Pancreas (tissue), 10 donors: ENCODE measurements at regions not wholly inside any gene's neighbourhood (a gene's known extent, or its start where the extent isn't known, plus 50 kb on each side); places are given as distances from the start of the nearest gene placed in this dataset.

Experiments
- ATAC-seq, 4 donors: fragments of 200-7000 bp; cut with Tn5 transposase; one replicate each; pipeline versions ENCODE4 v1.8.0 to v1.9.1; 2020; ENCODE audit warnings: mild to moderate bottlenecking in 4 of 4, moderate library complexity in 4 of 4
- DNase-seq, 6 donors: peaks; one replicate each; pipeline ENCODE4 v3.0.0-alpha.2; 2020
- FAIRE-seq: peaks from 2 replicates; lab custom pipeline; 2012; peaks lifted over from hg19 to GRCh38; lab: Jason Lieb, UNC
- H3K27ac ChIP-seq, 4 donors: fragments of 200-600 bp; sonication (generic); 1 replicate in 3 of 4; 2 replicates in 1 of 4; pipeline versions ENCODE4 v1.5.0 to v1.8.0; 2020
- H3K27me3 ChIP-seq, 4 donors: fragments of 200-600 bp; one replicate each; pipeline ENCODE4 v1.8.0; 2021
- H3K36me3 ChIP-seq, 3 donors: fragments of 200-600 bp; sonication (generic) in 1 of 3; one replicate each; pipeline versions ENCODE4 v1.5.0 to v1.8.0; 2020 to 2021
- H3K4me1 ChIP-seq, 3 donors: fragments of 200-600 bp; one replicate each; pipeline ENCODE4 v1.8.0; 2021
- H3K4me3 ChIP-seq, 4 donors: fragments of 200-600 bp; sonication (generic) in 2 of 4; one replicate each; pipeline versions ENCODE4 v1.5.0 to v1.8.0; 2020 to 2021
- H3K9me3 ChIP-seq, 4 donors: fragments of 200-600 bp; one replicate each; pipeline ENCODE4 v1.8.0; 2021
- WGBS, 2 donors: extraction: QIAGEN DNeasy Blood & Tissue Kit; methylation state at CpG; one replicate each; pipeline ENCODE4 v1.1.7; 2013; 5-methylcytosine and 5-hydroxymethylcytosine counted together
- intact Hi-C, 3 donors: fragments of 100-400 bp; cut with DNase I; formaldehyde crosslinking; loops; one replicate each; pipeline versions ENCODE4 v1.11.1 to v1.14.2; 2022
- TF ChIP-seq, protein P1 (sequence below), 4 donors: fragments of 200-600 bp; sonication (generic) in 3 of 4; IDR thresholded peaks; one replicate each; pipeline versions ENCODE4 v1.5.0 to v1.8.0; 2021; ENCODE audit warnings: antibody characterized with exemption in 4 of 4
- donor health status: healthy with polysubstance abuse.
- donor health status: DM: no; HTN: no; CAD: no; lungs with moderate emphysema.
- donor health status: DM: no; HTN: no; CAD: no.
- donor health status: control.
- donor health status: control.
- donor health status: Bipolar disorder and iron deficiency.
- donor health status: DM: yes; HTN: yes; CAD: no.
- donor health status: DM: no; HTN: no; CAD: no.
- donor health status: DM: no; HTN: no; CAD: no.
- donor health status: DM: yes; HTN: yes; CAD: no.

DNA sequence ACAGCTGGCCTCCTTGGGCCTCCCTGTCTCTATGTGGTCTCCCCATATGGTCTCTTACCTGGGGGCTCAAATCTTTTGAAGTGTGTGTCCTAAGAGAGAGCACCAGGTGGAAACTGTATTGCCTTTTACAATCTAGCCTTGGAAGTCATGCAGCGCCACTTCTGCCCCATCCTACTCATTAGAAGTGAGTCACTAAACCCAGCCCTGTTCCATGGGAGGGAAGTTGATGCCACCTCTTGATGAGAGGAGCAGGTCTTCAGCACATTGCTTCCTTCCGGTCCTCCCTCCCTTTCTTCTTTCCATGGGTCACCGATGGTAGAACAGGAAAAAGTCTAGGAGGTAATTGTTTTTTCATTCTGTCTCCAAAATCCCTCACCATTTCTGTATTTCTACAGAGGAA, 156.3 kb downstream of the FOXA2 start:
- H3K27me3 ChIP-seq: no peaks in the 10 kb centered on the region
- TF ChIP-seq, protein P1, sequence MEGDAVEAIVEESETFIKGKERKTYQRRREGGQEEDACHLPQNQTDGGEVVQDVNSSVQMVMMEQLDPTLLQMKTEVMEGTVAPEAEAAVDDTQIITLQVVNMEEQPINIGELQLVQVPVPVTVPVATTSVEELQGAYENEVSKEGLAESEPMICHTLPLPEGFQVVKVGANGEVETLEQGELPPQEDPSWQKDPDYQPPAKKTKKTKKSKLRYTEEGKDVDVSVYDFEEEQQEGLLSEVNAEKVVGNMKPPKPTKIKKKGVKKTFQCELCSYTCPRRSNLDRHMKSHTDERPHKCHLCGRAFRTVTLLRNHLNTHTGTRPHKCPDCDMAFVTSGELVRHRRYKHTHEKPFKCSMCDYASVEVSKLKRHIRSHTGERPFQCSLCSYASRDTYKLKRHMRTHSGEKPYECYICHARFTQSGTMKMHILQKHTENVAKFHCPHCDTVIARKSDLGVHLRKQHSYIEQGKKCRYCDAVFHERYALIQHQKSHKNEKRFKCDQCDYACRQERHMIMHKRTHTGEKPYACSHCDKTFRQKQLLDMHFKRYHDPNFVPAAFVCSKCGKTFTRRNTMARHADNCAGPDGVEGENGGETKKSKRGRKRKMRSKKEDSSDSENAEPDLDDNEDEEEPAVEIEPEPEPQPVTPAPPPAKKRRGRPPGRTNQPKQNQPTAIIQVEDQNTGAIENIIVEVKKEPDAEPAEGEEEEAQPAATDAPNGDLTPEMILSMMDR (IDR thresholded peaks at IDR 0.05): no peak
- no peak for ATAC-seq
- intact Hi-C loops: no loop called here
- no peak for FAIRE-seq
- H3K9me3 ChIP-seq: no peaks in the 10 kb centered on the region
- 97% methylated on average over 3 of the region's 3 CpGs for WGBS, 2 donors
- H3K36me3 ChIP-seq: no peaks in the 10 kb centered on the region
- no peak overlapping the region for H3K4me3 ChIP-seq
- DNase-seq: no peak
- peaks cover 0 to 9% (median 0%) of the 10 kb centered on the region in 3 donors for H3K4me1 ChIP-seq
- H3K27ac ChIP-seq: no peak overlapping the region

DNA sequence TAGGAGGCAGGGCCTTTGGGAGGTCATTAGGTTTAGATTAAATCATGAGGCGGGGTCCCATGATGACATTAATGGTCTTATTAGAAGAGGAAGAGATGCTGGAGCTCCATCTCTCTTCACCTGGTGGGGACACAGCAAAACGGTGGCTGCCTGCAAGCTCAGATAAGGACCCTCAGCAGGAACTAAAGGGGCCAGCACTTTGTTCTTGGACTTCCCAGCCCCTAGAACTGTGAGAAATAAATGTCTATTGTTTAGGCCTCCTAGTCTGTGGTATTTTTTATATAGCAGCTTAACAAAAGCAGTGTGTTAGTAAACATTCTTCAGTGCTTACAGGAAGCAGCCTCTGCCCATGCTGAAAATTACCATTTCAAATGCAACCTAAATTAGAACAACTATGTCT, 157.6 kb downstream of the FOXA2 start:
- no peak overlapping the region for H3K4me3 ChIP-seq
- ATAC-seq (no peak), FAIRE-seq (no peak), DNase-seq (no peak)
- no peak overlapping the region for H3K27ac ChIP-seq
- no peaks in the 10 kb centered on the region for H3K9me3 ChIP-seq
- H3K4me1 ChIP-seq: peaks cover 0 to 9% (median 0%) of the 10 kb centered on the region in 3 donors
- intact Hi-C loops: no loop called here
- no peaks in the 10 kb centered on the region for H3K27me3 ChIP-seq
- 84 to 94% methylated on average over 2 of the region's 2 CpGs for WGBS, 2 donors
- no peaks in the 10 kb centered on the region for H3K36me3 ChIP-seq
- TF ChIP-seq, protein P1 (IDR thresholded peaks at IDR 0.05): no peak

DNA sequence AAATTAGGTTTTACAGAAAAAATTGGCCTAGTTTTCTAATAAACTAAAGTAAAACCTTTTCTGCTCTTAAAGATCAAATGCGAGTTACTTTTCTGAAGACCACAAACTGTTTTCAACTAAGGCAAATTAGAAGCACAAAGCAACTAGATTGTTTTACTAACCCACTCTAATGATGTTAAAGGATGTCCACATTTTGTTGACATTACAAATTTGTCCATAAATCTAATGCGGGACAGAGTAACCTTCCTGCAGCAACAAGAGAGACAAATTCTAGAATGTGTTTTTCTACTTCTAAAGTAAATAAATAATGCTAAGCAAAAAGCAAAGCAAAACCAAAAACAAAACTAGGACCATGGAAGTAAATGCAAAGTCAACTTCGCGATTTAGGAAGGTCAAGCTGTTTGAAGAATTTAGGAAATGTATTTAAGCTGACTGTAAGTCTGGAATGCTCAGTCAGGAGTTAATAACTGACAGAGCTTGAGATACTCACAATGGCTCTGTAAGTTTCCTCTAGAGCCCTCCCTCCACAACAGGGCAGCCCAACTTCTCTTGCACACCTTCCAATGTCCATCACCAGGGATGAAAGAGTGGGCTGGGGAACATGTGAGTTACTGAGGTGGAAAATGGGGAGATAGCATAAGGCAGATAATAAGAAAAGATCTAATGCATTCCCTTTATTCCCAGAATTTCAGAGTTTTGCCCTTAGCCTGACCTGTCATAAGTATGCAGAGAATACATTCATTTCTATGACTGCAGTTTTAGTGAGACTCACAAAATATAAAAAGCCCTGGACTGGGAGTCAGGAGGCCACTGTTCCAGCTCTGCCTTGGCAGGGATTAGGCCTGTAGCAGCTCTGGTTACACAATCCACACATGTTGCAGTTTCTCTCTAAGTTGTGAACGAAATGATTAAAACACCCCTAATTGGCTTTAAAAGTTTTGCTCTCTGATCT, 158.8 kb downstream of the FOXA2 start:
- no peaks in the 10 kb centered on the region for H3K36me3 ChIP-seq
- no peak for FAIRE-seq
- peak in 3 of 4 donors; percentile 61 to 78 (median 64) for ATAC-seq
- H3K27me3 ChIP-seq: no peaks in the 10 kb centered on the region
- H3K27ac ChIP-seq: peak overlapping the region in 2 of 4 donors; percentile 7 to 35
- TF ChIP-seq, protein P1 (IDR thresholded peaks at IDR 0.05): no peak
- no peak for DNase-seq
- WGBS, 2 donors: 64 to 65% methylated on average over 5 of the region's 5 CpGs
- H3K9me3 ChIP-seq: no peaks in the 10 kb centered on the region
- no peak overlapping the region for H3K4me3 ChIP-seq
- H3K4me1 ChIP-seq: peaks cover 0 to 9% (median 0%) of the 10 kb centered on the region in 3 donors
- intact Hi-C loops: no loop called here

DNA sequence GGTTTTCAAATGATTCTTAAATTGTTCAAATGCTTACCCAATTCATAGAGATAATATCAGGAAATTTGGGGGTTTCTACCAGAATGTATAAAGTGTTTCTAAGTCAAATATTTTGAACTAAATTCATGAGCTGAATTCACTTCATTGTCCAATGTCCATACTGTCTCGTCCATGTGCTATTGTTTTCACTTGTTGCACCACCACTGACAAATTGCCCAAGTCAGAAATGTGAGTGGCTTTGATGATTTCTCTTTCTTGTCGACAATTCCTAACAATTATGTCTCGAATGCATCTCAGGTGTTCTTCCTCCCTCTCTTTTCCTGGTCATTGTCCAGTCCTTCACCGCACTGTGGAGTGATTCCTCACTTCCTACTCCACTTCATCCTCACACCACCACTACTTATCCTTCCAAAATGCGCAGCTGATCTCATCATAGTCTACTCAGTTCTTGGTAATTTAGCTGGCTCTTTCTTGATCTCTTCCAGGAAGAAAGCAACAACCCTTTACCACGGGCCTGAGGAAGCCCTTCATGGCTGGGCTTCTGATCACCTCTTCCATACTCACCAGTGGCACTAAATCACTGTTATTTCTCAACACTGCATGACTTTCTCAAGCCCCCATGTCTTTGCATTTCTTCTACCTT, 161.1 kb downstream of the FOXA2 start:
- intact Hi-C loops: no loop called here
- Histone ChIP-seq H3K27me3 (no peaks in the 10 kb centered on the region), H3K27ac (no peak overlapping the region), H3K36me3 (no peaks in the 10 kb centered on the region), H3K4me1 (peaks cover 0 to 8% (median 3%) of the 10 kb centered on the region in 3 donors), H3K9me3 (no peaks in the 10 kb centered on the region), H3K4me3 (no peak overlapping the region)
- ATAC-seq (no peak), FAIRE-seq (no peak), DNase-seq (no peak)
- WGBS, 2 donors: 82 to 87% methylated on average over 6 of the region's 6 CpGs
- TF ChIP-seq, protein P1 (IDR thresholded peaks at IDR 0.05): no peak
